Neural cell (in vitro differentiated cells): ENCODE measurements at regions not wholly inside any gene's neighbourhood (a gene's known extent, or its start where the extent isn't known, plus 50 kb on each side); places are given as distances from the start of the nearest gene placed in this dataset.

Source experiments
- EZH2 ChIP-seq: fragments of 200-600, 300-800 bp; shearing (Covaris generic), sonication (generic); IDR thresholded peaks from 2 replicates; pipeline ENCODE4 v1.6.1; 2014; ENCODE audit warnings: antibody characterized with exemption, low read length, borderline replicate concordance, mild to moderate bottlenecking; ENCODE audit not compliant: insufficient read depth, poor library complexity, severe bottlenecking
- MXI1 ChIP-seq: fragments of 450-650 bp; conservative IDR thresholded peaks from 2 replicates; pipeline ENCODE4 v1.6.1; 2014; ENCODE audit warnings: antibody characterized with exemption, mild to moderate bottlenecking; ENCODE audit not compliant: poor library complexity, severe bottlenecking
- POLR2AphosphoS5 ChIP-seq: IDR thresholded peaks from 2 replicates; pipeline ENCODE4 v1.6.1; 2012
- TAF1 ChIP-seq: IDR thresholded peaks from 2 replicates; pipeline ENCODE4 v1.6.1; 2012; ENCODE audit warnings: low read depth
- TF ChIP-seq, protein P1 (sequence below): fragments of 450-650 bp; IDR thresholded peaks from 2 replicates; pipeline ENCODE4 v1.5.1; 2014; ENCODE audit warnings: antibody characterized with exemption, mild to moderate bottlenecking, moderate library complexity; ENCODE audit not compliant: poor library complexity, severe bottlenecking

DNA sequence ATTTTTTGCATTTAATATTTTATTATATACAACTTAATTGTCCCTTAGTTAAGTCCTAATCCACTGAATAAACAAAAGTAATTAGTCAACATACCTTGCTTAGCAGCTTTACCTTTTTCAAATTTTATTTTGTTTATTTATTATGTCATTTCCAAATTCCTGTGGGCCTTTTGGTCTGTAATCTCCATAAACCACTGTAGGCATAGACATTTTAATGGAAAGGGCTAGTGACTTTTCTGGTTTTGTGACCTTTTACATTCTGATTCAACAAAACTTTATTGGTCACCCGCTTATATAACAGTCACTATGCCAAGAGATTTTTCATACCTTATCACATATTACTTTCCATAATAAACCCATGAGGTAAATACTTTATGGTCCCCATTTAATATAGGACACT, 181.3 kb upstream of the PRPS1L1 start:
- no peak for TF ChIP-seq MXI1
- no peak for TF ChIP-seq TAF1
- TF ChIP-seq, protein P1, sequence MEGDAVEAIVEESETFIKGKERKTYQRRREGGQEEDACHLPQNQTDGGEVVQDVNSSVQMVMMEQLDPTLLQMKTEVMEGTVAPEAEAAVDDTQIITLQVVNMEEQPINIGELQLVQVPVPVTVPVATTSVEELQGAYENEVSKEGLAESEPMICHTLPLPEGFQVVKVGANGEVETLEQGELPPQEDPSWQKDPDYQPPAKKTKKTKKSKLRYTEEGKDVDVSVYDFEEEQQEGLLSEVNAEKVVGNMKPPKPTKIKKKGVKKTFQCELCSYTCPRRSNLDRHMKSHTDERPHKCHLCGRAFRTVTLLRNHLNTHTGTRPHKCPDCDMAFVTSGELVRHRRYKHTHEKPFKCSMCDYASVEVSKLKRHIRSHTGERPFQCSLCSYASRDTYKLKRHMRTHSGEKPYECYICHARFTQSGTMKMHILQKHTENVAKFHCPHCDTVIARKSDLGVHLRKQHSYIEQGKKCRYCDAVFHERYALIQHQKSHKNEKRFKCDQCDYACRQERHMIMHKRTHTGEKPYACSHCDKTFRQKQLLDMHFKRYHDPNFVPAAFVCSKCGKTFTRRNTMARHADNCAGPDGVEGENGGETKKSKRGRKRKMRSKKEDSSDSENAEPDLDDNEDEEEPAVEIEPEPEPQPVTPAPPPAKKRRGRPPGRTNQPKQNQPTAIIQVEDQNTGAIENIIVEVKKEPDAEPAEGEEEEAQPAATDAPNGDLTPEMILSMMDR: no peak
- TF ChIP-seq POLR2AphosphoS5: no peak
- TF ChIP-seq EZH2: no peak
